ENCODE measurements at regions not wholly inside any gene's neighbourhood (a gene's known extent, or its start where the extent isn't known, plus 50 kb on each side); places are given as distances from the start of the nearest gene placed in this dataset.
A peak's percentile ranks its signal among the peaks of the same experiment; 100 is the strongest.

GRCh38 chr4:54359919-54360650, 131.0 kb downstream of the PDGFRA start:
- DNase-seq (ENCODE audit: low spot score) = no peak

- DNase-seq (ENCODE audit: low spot score) = no peak
Measured at GRCh38 chr4:54363037-54363436, 133.9 kb downstream of the PDGFRA start.

GRCh38 chr4:54365691-54366090, 136.6 kb downstream of the PDGFRA start:
- no peak for DNase-seq (ENCODE audit: low spot score)

GRCh38 chr4:54367059-54367458, 138.0 kb downstream of the PDGFRA start:
- no peak for DNase-seq (ENCODE audit: low spot score)

GRCh38 chr4:54368281-54369265, 139.5 kb downstream of the PDGFRA start:
- no peak for DNase-seq (ENCODE audit: low spot score)

GRCh38 chr4:54371173-54371572, 142.1 kb downstream of the PDGFRA start:
- DNase-seq (ENCODE audit: low spot score) = no peak

- DNase-seq (ENCODE audit: low spot score) = no peak
Measured at GRCh38 chr4:54372951-54373350, 143.9 kb downstream of the PDGFRA start.

GRCh38 chr4:54373718-54374210, 144.7 kb downstream of the PDGFRA start:
- DNase-seq (ENCODE audit: low spot score) = no peak

GRCh38 chr4:54378461-54378860, 149.4 kb downstream of the PDGFRA start:
- no peak for DNase-seq (ENCODE audit: low spot score)

GRCh38 chr4:54384152-54384551, 155.1 kb downstream of the PDGFRA start:
- DNase-seq (ENCODE audit: low spot score) = no peak

- DNase-seq (ENCODE audit: low spot score) = peak; percentile 55
Measured at GRCh38 chr4:54384563-54384962, 155.5 kb downstream of the PDGFRA start.

GRCh38 chr4:54386042-54386669, 157.1 kb downstream of the PDGFRA start:
- no peak for DNase-seq (ENCODE audit: low spot score)

- no peak for DNase-seq (ENCODE audit: low spot score)
Measured at GRCh38 chr4:54386693-54387092, 157.6 kb downstream of the PDGFRA start.

- no peak for DNase-seq (ENCODE audit: low spot score)
Measured at GRCh38 chr4:54390670-54391069, 161.6 kb downstream of the PDGFRA start.

- DNase-seq (ENCODE audit: low spot score) = no peak
Measured at GRCh38 chr4:54391104-54391503, 162.0 kb downstream of the PDGFRA start.

- no peak for DNase-seq (ENCODE audit: low spot score)
Measured at GRCh38 chr4:54392479-54392878, 163.4 kb downstream of the PDGFRA start.

GRCh38 chr4:54393243-54393642, 164.2 kb downstream of the PDGFRA start:
- no peak for DNase-seq (ENCODE audit: low spot score)

GRCh38 chr4:54395013-54395527, 166.0 kb downstream of the PDGFRA start:
- DNase-seq (ENCODE audit: low spot score) = no peak

GRCh38 chr4:54400188-54400587, 171.1 kb downstream of the PDGFRA start:
- no peak for DNase-seq (ENCODE audit: low spot score)

- no peak for DNase-seq (ENCODE audit: low spot score)
Measured at GRCh38 chr4:54400802-54401201, 171.7 kb downstream of the PDGFRA start.

GRCh38 chr4:54402880-54403480, 173.9 kb downstream of the PDGFRA start:
- no peak for DNase-seq (ENCODE audit: low spot score)
